Loucy (cell line): ENCODE measurements at regions not wholly inside any gene's neighbourhood (a gene's known extent, or its start where the extent isn't known, plus 50 kb on each side); places are given as distances from the start of the nearest gene placed in this dataset.

ENCODE experiments used
- H2AFZ ChIP-seq: fragments of 200-600 bp; sonication (generic); 2 replicates; pipeline ENCODE4 v1.6.0; 2016; ENCODE audit warnings: antibody characterized with exemption, mild to moderate bottlenecking, low read length, moderate library complexity
- H3F3A ChIP-seq: fragments of 200-600 bp; 2 replicates; pipeline ENCODE4 v1.6.0; 2016; ENCODE audit warnings: antibody characterized with exemption, low read depth, mild to moderate bottlenecking
- H3K27me3 ChIP-seq: fragments of 200-600 bp; sonication (generic); 2 replicates; pipeline ENCODE4 v1.6.1; 2014; ENCODE audit warnings: low read length, mild to moderate bottlenecking; ENCODE audit not compliant: insufficient read depth, poor library complexity, severe bottlenecking
- H3K36me3 ChIP-seq: fragments of 200-600 bp; sonication (generic); 2 replicates; pipeline ENCODE4 v1.6.1; 2016; ENCODE audit warnings: low read length; ENCODE audit not compliant: insufficient read depth
- H3K4me1 ChIP-seq: fragments of 200-600 bp; sonication (generic); 2 replicates; pipeline ENCODE4 v1.5.1; 2014; ENCODE audit warnings: low read length, mild to moderate bottlenecking; ENCODE audit not compliant: insufficient read depth, poor library complexity, severe bottlenecking
- H3K4me2 ChIP-seq: fragments of 200-600 bp; sonication (generic); 2 replicates; pipeline ENCODE4 v1.6.0; 2014; ENCODE audit warnings: antibody characterized with exemption, low read length, low read depth, mild to moderate bottlenecking; ENCODE audit not compliant: poor library complexity, severe bottlenecking
- H3K4me3 ChIP-seq: fragments of 200-600 bp; sonication (generic); 2 replicates; pipeline ENCODE4 v1.5.1; 2014; ENCODE audit warnings: low read length, mild to moderate bottlenecking, mixed read lengths; ENCODE audit not compliant: poor library complexity, severe bottlenecking
- H3K79me2 ChIP-seq: fragments of 200-600 bp; sonication (generic); 2 replicates; pipeline ENCODE4 v1.6.1; 2014; ENCODE audit warnings: low read length; ENCODE audit not compliant: insufficient read depth
- H3K9ac ChIP-seq: fragments of 200-600 bp; sonication (generic); 2 replicates; pipeline ENCODE4 v1.6.0; 2014; ENCODE audit warnings: mild to moderate bottlenecking, low read depth, low read length, moderate library complexity; ENCODE audit not compliant: poor library complexity, severe bottlenecking
- H3K9me2 ChIP-seq: fragments of 200-600 bp; sonication (generic); replicated peaks from 2 replicates; pipeline ENCODE4 v1.6.1; 2016; ENCODE audit warnings: low read depth, low read length, mixed read lengths
- H3K9me3 ChIP-seq: fragments of 200-600 bp; sonication (generic); 2 replicates; pipeline ENCODE4 v1.6.1; 2014; ENCODE audit warnings: mild to moderate bottlenecking, antibody characterized with exemption, low read length, low read depth; ENCODE audit not compliant: insufficient read depth
- H4K20me1 ChIP-seq: fragments of 200-600 bp; sonication (generic); 2 replicates; pipeline ENCODE4 v1.6.0; 2014; ENCODE audit warnings: antibody characterized with exemption, low read length, mild to moderate bottlenecking; ENCODE audit not compliant: insufficient read depth, poor library complexity, severe bottlenecking
- EZH2phosphoT487 ChIP-seq: fragments of 200-600 bp; IDR thresholded peaks from 2 replicates; pipeline ENCODE4 v1.6.1; 2018; ENCODE audit warnings: antibody characterized with exemption, mild to moderate bottlenecking, moderate library complexity, borderline replicate concordance
- TF ChIP-seq, protein P1 (sequence below): fragments of 200-600 bp; sonication (generic); conservative IDR thresholded peaks from 2 replicates; pipeline ENCODE4 v1.5.1; 2014; ENCODE audit warnings: mild to moderate bottlenecking, antibody characterized with exemption, low read length

DNA sequence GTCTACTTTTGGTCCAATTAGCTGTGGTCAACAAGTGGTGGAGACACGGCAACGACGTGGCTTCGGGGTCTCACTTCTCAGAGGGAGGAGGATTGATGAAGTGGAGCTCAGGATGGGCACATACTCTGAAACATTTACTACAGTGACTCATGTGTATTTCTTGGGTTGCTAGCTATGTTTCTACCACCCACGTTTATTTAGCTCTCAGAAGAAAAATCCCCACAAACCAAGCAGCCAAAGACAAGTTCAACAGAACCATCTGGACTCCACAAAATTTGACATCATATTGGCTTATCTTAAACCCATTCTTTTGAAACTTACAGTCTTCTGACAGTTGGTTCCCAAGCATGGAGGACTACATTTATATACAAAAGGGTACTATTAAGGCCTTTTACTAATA, 158.0 kb downstream of the CBLL2 start:
- Histone ChIP-seq H3K27me3 (no peaks in the 10 kb centered on the region), H3K4me2 (no peak overlapping the region), H3K79me2 (no peaks in the 10 kb centered on the region), H3K9me2 (no peaks in the 10 kb centered on the region), H3K9ac (no peak overlapping the region), H3K36me3 (no peaks in the 10 kb centered on the region), H3K9me3 (no peaks in the 10 kb centered on the region), H3K4me3 (no peak overlapping the region), H4K20me1 (no peaks in the 10 kb centered on the region), H3K4me1 (no peaks in the 10 kb centered on the region), H3F3A (no peaks in the 10 kb centered on the region), H2AFZ (no peak overlapping the region)
- TF ChIP-seq, protein P1, sequence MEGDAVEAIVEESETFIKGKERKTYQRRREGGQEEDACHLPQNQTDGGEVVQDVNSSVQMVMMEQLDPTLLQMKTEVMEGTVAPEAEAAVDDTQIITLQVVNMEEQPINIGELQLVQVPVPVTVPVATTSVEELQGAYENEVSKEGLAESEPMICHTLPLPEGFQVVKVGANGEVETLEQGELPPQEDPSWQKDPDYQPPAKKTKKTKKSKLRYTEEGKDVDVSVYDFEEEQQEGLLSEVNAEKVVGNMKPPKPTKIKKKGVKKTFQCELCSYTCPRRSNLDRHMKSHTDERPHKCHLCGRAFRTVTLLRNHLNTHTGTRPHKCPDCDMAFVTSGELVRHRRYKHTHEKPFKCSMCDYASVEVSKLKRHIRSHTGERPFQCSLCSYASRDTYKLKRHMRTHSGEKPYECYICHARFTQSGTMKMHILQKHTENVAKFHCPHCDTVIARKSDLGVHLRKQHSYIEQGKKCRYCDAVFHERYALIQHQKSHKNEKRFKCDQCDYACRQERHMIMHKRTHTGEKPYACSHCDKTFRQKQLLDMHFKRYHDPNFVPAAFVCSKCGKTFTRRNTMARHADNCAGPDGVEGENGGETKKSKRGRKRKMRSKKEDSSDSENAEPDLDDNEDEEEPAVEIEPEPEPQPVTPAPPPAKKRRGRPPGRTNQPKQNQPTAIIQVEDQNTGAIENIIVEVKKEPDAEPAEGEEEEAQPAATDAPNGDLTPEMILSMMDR = no peak
- TF ChIP-seq EZH2phosphoT487 = no peak

DNA sequence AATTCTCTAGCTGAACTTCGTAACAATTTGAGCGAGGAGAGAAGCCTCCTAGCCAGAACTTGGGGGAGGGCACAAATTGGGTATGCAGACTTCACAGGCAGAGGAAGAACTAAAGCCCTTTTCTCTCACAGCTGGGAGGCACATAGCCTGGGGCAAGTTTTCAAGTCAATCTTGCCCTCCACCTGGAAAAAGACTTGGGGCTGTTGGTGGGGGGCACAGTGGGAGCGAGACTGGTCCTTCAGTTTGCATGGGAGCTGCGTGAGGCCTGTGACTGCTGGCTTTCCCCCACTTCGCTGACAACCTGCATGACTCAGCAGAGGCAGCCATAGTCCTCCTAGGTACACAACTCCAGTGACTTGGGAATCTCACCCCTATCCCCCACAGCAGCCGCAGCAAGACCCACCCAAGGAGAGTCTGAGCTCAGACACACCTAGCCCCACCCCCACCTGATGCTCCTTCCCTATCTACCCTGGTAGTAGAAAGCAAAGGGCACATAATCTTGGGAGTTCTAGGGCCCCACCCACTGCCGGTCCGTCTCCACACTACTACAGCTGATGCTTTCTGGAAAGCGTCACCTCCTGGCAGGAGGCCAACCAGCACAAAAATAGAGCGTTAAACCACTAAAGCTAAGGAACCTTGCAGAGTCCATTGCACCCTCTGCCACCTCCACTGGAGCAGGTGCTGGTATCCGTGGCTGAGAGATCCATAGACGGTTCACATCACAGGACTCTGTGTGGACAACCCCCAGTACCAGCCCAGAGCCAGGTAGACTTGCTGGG, 160.8 kb downstream of the CBLL2 start:
- Histone ChIP-seq H3K27me3 (no peaks in the 10 kb centered on the region), H3K4me2 (no peak overlapping the region), H3F3A (no peaks in the 10 kb centered on the region), H3K9me3 (no peaks in the 10 kb centered on the region), H3K9ac (no peak overlapping the region), H2AFZ (no peak overlapping the region), H3K4me3 (no peak overlapping the region), H3K4me1 (no peaks in the 10 kb centered on the region), H3K79me2 (no peaks in the 10 kb centered on the region), H3K36me3 (no peaks in the 10 kb centered on the region), H4K20me1 (no peaks in the 10 kb centered on the region), H3K9me2 (no peaks in the 10 kb centered on the region)
- no peak for TF ChIP-seq EZH2phosphoT487
- TF ChIP-seq, protein P1 = no peak

DNA sequence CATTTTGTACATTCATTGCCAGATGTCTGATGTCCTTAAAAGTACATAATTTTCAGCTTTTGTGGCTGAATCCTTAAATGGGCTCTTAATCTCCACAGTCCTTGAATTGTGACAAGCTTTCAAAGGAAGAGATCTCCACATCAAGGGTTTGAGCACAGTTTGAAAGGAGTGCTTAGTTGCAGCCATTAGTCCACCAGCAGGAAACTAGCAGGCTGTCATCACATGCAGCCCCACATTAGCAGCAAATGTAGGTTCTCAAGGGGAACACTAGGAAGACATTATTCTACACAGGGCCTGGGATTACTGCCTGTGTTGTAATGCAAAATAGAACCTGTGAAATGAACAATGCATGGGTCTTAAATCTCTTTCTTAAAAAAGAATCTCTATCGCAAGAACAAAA, 173.2 kb downstream of the CBLL2 start:
- no peaks in the 10 kb centered on the region for H3K9me3 ChIP-seq
- no peaks in the 10 kb centered on the region for H3K27me3 ChIP-seq
- H4K20me1 ChIP-seq = no peaks in the 10 kb centered on the region
- no peak overlapping the region for H2AFZ ChIP-seq
- no peaks in the 10 kb centered on the region for H3K9me2 ChIP-seq
- H3K4me3 ChIP-seq = no peak overlapping the region
- no peak overlapping the region for H3K4me2 ChIP-seq
- H3K79me2 ChIP-seq = no peaks in the 10 kb centered on the region
- TF ChIP-seq EZH2phosphoT487 = no peak
- TF ChIP-seq, protein P1 = no peak
- H3K36me3 ChIP-seq = no peaks in the 10 kb centered on the region
- no peak overlapping the region for H3K9ac ChIP-seq
- H3F3A ChIP-seq = no peaks in the 10 kb centered on the region
- no peaks in the 10 kb centered on the region for H3K4me1 ChIP-seq
